Transverse colon (tissue), 4 donors: ENCODE measurements at regions not wholly inside any gene's neighbourhood (a gene's known extent, or its start where the extent isn't known, plus 50 kb on each side); places are given as distances from the start of the nearest gene placed in this dataset.
"Not testable (repeated sequence)": the region's sequence is repeated elsewhere in the genome, so short reads cannot be mapped to it uniquely, and the experiment has no call there.

ENCODE experiments used
- DNase-seq: peaks from one replicate; pipeline ENCODE4 v3.0.0-alpha.2; 2019
- H3K27ac ChIP-seq, 4 donors: fragments of 200-600 bp; sonication (generic); 2 replicates each; pipeline ENCODE4 v1.5.1; 2016 to 2018; ENCODE audit warnings: inconsistent platforms in 4 of 4
- H3K27me3 ChIP-seq: fragments of 200-600 bp; sonication (generic); 2 replicates; pipeline ENCODE4 v1.5.1; 2017; ENCODE audit warnings: inconsistent platforms
- H3K36me3 ChIP-seq, 4 donors: fragments of 200-600 bp; sonication (generic); 2 replicates each; pipeline ENCODE4 v1.5.1; 2017 to 2019; ENCODE audit warnings: inconsistent platforms in 4 of 4
- H3K4me1 ChIP-seq, 4 donors: fragments of 200-600 bp; sonication (generic); 2 replicates each; pipeline ENCODE4 v1.5.1; 2017 to 2020; ENCODE audit warnings: inconsistent platforms in 4 of 4
- H3K4me3 ChIP-seq, 4 donors: fragments of 200-600 bp; sonication (generic); 1 replicate in 1 of 4; 2 replicates in 3 of 4; pipeline versions ENCODE4 v1.5.1 to v1.6.1; 2017 to 2019; ENCODE audit warnings: inconsistent platforms in 4 of 4
- H3K9me3 ChIP-seq, 2 donors: fragments of 200-600 bp; sonication (generic); 2 replicates each; pipeline ENCODE4 v1.5.1; 2017 to 2019; ENCODE audit warnings: inconsistent platforms in 2 of 2
- EP300 ChIP-seq: sonication (generic); formaldehyde crosslinking; IDR thresholded peaks from one replicate; pipeline ENCODE4 v1.6.1; 2017; ENCODE audit warnings: antibody characterized with exemption, low read depth
- POLR2A ChIP-seq: fragments of 450-650 bp; IDR thresholded peaks from one replicate; pipeline ENCODE4 v1.6.1; 2016; ENCODE audit warnings: antibody characterized with exemption, mild to moderate bottlenecking, moderate library complexity
- POLR2AphosphoS5 ChIP-seq, 3 donors: sonication (generic); formaldehyde crosslinking; IDR thresholded peaks; one replicate each; pipeline ENCODE4 v1.6.1; 2016; ENCODE audit warnings: antibody characterized with exemption in 3 of 3
- WGBS, 2 donors: methylation state at CpG; one replicate each; pipeline ENCODE4 v1.1.5; 2018; ENCODE audit warnings: low coverage in 1 of 2; 5-methylcytosine and 5-hydroxymethylcytosine counted together
- in situ Hi-C, 4 donors: fragments of 200-750 bp; cut with MboI; loops; one replicate each; pipeline versions ENCODE4 v1.15.0 to v1.15.1; 2017; ENCODE audit warnings: low sequenced_read_pairs in 3 of 4, low pct_ligation_motif_present in 1 of 4, low pct_unique_long_range_greater_than_20kb in 1 of 4
- intact Hi-C: fragments of 100-400 bp; cut with DNase I; formaldehyde crosslinking; loops from one replicate; pipeline ENCODE4 v1.15.1; 2023; ENCODE audit warnings: low total_unique reads
- TF ChIP-seq, protein P1 (sequence below), 5 experiments: fragments of 200-600 bp in 3 of 5; fragments of 450-650 bp in 2 of 5; sonication (generic) in 3 of 5; IDR thresholded peaks; 1 replicate in 2 of 5; 2 replicates in 3 of 5; pipeline ENCODE4 v1.5.1; 2016 to 2017; ENCODE audit warnings: antibody characterized with exemption in 5 of 5, inconsistent platforms in 3 of 5, mild to moderate bottlenecking in 2 of 5, moderate library complexity in 1 of 5

DNA sequence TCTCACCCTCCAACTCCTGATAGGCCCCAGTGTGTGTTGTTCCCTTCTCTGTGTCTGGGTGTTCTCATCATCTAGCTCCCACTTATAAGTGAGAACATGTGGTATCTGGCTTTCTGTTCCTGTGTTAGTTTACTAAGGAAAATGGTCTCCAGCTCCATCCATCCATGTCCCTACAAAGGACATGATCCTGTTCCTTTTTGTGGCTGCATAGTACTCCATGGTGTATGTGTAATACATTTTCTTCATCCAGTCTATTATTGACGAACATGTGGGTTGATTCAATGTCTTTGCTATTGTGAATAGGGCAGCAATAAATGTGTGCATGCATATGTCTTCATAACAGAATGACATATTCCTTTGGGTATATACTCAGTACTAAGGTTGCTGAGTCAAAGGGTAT lies 1397.0 kb downstream of the UQCRFS1 start:
- no peak for DNase-seq
- Histone ChIP-seq H3K27me3 (no peaks in the 10 kb centered on the region), H3K9me3 (no peaks in the 10 kb centered on the region), H3K4me3 (no peak overlapping the region), H3K36me3 (no peaks in the 10 kb centered on the region), H3K27ac (no peak overlapping the region), H3K4me1 (no peaks in the 10 kb centered on the region)
- 77% methylated on average over 1 of the region's 1 CpG; no CpG with 5 or more reads in 1 of the 2 donors for WGBS, 2 donors
- intact Hi-C loops (no loop called here), in situ Hi-C loops (no loop called here)
- TF ChIP-seq POLR2AphosphoS5 (IDR thresholded peaks at IDR 0.05) (no peak), EP300 (no peak), POLR2A (no peak)
- TF ChIP-seq, protein P1, sequence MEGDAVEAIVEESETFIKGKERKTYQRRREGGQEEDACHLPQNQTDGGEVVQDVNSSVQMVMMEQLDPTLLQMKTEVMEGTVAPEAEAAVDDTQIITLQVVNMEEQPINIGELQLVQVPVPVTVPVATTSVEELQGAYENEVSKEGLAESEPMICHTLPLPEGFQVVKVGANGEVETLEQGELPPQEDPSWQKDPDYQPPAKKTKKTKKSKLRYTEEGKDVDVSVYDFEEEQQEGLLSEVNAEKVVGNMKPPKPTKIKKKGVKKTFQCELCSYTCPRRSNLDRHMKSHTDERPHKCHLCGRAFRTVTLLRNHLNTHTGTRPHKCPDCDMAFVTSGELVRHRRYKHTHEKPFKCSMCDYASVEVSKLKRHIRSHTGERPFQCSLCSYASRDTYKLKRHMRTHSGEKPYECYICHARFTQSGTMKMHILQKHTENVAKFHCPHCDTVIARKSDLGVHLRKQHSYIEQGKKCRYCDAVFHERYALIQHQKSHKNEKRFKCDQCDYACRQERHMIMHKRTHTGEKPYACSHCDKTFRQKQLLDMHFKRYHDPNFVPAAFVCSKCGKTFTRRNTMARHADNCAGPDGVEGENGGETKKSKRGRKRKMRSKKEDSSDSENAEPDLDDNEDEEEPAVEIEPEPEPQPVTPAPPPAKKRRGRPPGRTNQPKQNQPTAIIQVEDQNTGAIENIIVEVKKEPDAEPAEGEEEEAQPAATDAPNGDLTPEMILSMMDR (IDR thresholded peaks at IDR 0.05), result no peak

DNA sequence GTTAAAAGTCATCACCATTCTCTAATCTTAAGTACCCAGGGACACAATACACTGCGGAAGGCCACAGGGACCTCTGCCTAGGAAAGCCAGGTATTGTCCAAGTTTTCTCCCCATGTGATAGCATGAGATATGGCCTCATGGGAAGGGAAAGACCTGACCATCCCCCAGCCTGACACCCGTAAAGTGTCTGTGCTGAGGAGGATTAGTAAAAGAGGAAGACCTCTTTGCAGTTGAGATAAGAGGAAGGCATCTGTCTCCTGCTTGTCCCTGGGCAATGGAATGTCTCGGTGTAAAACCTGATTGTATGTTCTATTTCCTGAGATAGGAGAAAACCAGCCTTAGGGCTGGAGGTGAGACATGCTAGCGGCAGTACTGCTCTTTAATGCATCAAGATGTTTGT lies 1398.1 kb downstream of the UQCRFS1 start:
- intact Hi-C loops, H3K4me1 ChIP-seq, DNase-seq, in situ Hi-C loops, H3K36me3 ChIP-seq, H3K27me3 ChIP-seq, H3K9me3 ChIP-seq, H3K27ac ChIP-seq, H3K4me3 ChIP-seq: not testable (repeated sequence)
- WGBS, 2 donors, result 87 to 90% methylated on average over 2 to 4 of the region's 4 CpGs

DNA sequence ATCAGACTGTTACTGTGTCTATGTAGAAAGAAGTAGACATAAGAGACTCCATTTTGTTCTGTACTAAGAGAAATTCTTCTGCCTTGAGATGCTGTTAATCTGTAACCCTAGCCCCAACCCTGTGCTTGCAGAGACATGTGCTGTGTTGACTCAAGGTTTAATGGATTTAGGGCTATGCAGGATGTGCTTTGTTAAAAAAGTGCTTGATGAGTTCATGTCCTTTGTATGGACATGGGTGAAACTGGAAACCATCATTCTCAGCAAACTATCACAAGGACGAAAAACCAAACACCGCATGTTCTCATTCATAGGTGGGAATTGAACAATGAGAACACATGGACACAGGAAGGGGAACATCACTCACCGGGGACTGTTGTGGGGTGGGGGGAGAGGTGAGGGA lies 1398.7 kb downstream of the UQCRFS1 start:
- intact Hi-C loops, in situ Hi-C loops, DNase-seq, H3K4me3 ChIP-seq, H3K4me1 ChIP-seq, H3K9me3 ChIP-seq, H3K27ac ChIP-seq, H3K36me3 ChIP-seq, H3K27me3 ChIP-seq: not testable (repeated sequence)
- 81 to 100% methylated on average over 2 to 3 of the region's 3 CpGs for WGBS, 2 donors

DNA sequence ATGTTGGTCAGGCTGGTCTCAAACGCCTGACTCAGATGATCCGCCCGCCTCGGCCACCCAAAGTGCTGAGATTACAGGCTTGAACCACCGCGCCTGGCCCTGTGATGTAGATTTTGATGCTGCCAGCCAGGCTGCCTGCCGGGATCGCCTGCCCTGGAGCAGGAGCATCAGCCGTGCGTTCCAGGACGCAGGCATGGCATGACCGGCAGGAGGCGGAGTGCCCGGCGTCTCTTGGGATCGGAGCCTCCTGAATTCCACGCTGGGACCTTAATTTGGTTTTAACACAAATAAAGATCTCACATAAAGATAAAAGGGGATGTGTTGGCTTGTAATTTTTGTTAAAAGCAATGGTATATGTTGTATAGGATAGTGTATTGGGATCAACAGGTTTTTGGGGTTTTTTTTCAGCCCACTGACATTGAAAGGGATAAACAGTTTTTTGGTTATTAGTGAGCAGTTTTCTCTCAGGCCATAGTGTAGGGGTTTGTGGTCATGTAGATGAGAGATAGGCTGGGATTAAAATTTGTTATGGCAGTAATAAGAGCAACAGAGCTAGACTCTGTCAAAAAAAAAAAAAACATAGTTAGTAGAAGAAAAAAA lies 1406.4 kb downstream of the UQCRFS1 start:
- TF ChIP-seq POLR2AphosphoS5 (IDR thresholded peaks at IDR 0.05) (no peak), POLR2A (no peak)
- no peaks in the 10 kb centered on the region for H3K36me3 ChIP-seq
- intact Hi-C loops (no loop called here), in situ Hi-C loops (no loop called here)
- no peaks in the 10 kb centered on the region for H3K27me3 ChIP-seq
- no peaks in the 10 kb centered on the region for H3K4me1 ChIP-seq
- WGBS, 2 donors, result 98 to 100% methylated on average over 1 to 17 of the region's 17 CpGs
- no peak overlapping the region for H3K4me3 ChIP-seq
- no peak for DNase-seq
- H3K27ac ChIP-seq, result no peak overlapping the region
- H3K9me3 ChIP-seq, result no peaks in the 10 kb centered on the region

DNA sequence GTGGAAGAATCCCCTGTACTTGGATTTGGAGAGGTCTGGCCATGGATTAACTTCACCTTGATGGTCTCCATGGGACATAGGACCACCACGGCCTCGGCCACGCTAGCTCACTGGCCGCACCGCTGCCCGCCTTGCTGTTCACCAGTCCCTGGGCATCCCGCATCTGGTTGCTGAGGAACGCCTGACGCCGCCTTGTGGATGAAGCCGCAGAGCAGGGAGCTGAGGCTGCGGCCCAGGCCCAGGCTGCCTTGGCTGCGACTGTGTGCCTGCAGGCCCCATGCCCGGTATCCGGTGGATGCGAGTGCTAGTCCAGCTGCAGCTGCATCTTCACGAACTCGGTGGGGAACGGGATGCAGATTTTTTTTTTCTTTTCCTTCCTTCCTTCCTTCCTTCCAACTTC lies 1407.1 kb downstream of the UQCRFS1 start:
- Histone ChIP-seq H3K27ac (no peak overlapping the region), H3K9me3 (no peaks in the 10 kb centered on the region), H3K4me1 (no peaks in the 10 kb centered on the region), H3K27me3 (no peaks in the 10 kb centered on the region), H3K4me3 (no peak overlapping the region), H3K36me3 (no peaks in the 10 kb centered on the region)
- in situ Hi-C loops, result no loop called here
- DNase-seq, result no peak
- TF ChIP-seq POLR2A (no peak), POLR2AphosphoS5 (IDR thresholded peaks at IDR 0.05) (no peak), EP300 (no peak)
- TF ChIP-seq, protein P1 (IDR thresholded peaks at IDR 0.05), result no peak
- WGBS, 2 donors, result 80 to 96% methylated on average over 1 to 18 of the region's 19 CpGs
- intact Hi-C loops, result no loop called here

DNA sequence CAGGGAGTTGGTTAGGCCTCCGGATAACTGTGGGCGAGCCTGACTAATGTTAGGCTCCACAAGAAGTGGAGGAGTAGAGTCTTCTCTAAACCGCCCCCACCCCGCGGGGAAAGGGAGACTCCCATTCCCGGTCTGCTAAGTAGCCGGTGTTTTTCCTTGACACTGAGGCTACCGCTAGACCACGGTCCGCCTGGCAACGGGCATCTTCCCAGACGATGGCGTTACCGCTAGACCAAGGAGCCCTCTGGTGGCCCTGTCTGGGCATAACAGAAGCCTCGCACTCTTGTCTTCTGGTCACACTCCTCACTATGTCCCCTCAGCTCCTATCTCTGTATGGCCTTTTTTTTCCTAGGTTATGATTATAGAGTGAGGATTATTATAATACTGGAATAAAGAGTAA lies 1410.7 kb downstream of the UQCRFS1 start:
- H3K4me3 ChIP-seq, intact Hi-C loops, in situ Hi-C loops, H3K27ac ChIP-seq, H3K4me1 ChIP-seq, H3K9me3 ChIP-seq, DNase-seq, H3K27me3 ChIP-seq, H3K36me3 ChIP-seq: not testable (repeated sequence)
- WGBS, 2 donors, result 67 to 84% methylated on average over 1 to 15 of the region's 15 CpGs
